MM.1S (cell line): ENCODE measurements at regions not wholly inside any gene's neighbourhood (a gene's known extent, or its start where the extent isn't known, plus 50 kb on each side); places are given as distances from the start of the nearest gene placed in this dataset.
"Not testable (repeated sequence)": the region's sequence is repeated elsewhere in the genome, so short reads cannot be mapped to it uniquely, and the experiment has no call there.

ENCODE experiments used
- DNase-seq: peaks from one replicate; pipeline ENCODE4 v3.0.0-alpha.2; 2015
- H2AFZ ChIP-seq: fragments of 300-600 bp; sonication (generic); 2 replicates; pipeline ENCODE4 v1.6.0; 2016; ENCODE audit warnings: antibody characterized with exemption, low read length
- H3F3A ChIP-seq: fragments of 300-600 bp; sonication (generic); 2 replicates; pipeline ENCODE4 v1.6.1; 2016; ENCODE audit warnings: mild to moderate bottlenecking, antibody characterized with exemption, low read length, moderate library complexity, mixed read lengths; ENCODE audit not compliant: insufficient read depth
- H3K27ac ChIP-seq: fragments of 300-600 bp; sonication (generic); 2 replicates; pipeline ENCODE4 v1.5.1; 2016; ENCODE audit warnings: mild to moderate bottlenecking, low read length
- H3K27me3 ChIP-seq: fragments of 300-600 bp; sonication (generic); replicated peaks from 2 replicates; pipeline ENCODE4 v1.6.0; 2016; ENCODE audit warnings: low read length; ENCODE audit not compliant: insufficient read depth
- H3K36me3 ChIP-seq: fragments of 300-600 bp; sonication (generic); replicated peaks from 2 replicates; pipeline ENCODE4 v1.6.1; 2016; ENCODE audit warnings: mild to moderate bottlenecking, low read length, mixed read lengths; ENCODE audit not compliant: insufficient read depth
- H3K4me1 ChIP-seq: fragments of 300-600 bp; sonication (generic); 2 replicates; pipeline ENCODE4 v1.6.1; 2016; ENCODE audit warnings: low read length, mixed read lengths
- H3K4me2 ChIP-seq: fragments of 300-600 bp; sonication (generic); 2 replicates; pipeline ENCODE4 v1.6.0; 2016; ENCODE audit warnings: low read depth, low read length
- H3K4me3 ChIP-seq: fragments of 300-600 bp; sonication (generic); 2 replicates; pipeline ENCODE4 v1.5.1; 2016; ENCODE audit warnings: low read length, mixed read lengths
- H3K79me2 ChIP-seq: fragments of 300-600 bp; sonication (generic); 2 replicates; pipeline ENCODE4 v1.6.1; 2016; ENCODE audit warnings: mixed run types, low read length, mixed read lengths
- H3K9ac ChIP-seq: fragments of 300-600 bp; sonication (generic); 2 replicates; pipeline ENCODE4 v1.6.1; 2016; ENCODE audit warnings: low read length, mixed read lengths
- H3K9me2 ChIP-seq: fragments of 300-600 bp; sonication (generic); replicated peaks from 2 replicates; pipeline ENCODE4 v1.6.1; 2016; ENCODE audit warnings: mild to moderate bottlenecking, low read length, mixed read lengths; ENCODE audit not compliant: insufficient read depth
- H3K9me3 ChIP-seq: fragments of 300-600 bp; sonication (generic); replicated peaks from 2 replicates; pipeline ENCODE4 v1.6.1; 2016; ENCODE audit warnings: mild to moderate bottlenecking, low read length, mixed read lengths; ENCODE audit not compliant: insufficient read depth
- H4K20me1 ChIP-seq: fragments of 300-600 bp; sonication (generic); 2 replicates; pipeline ENCODE4 v1.6.1; 2016; ENCODE audit warnings: mild to moderate bottlenecking, low read length, moderate library complexity, mixed read lengths; ENCODE audit not compliant: insufficient read depth
- CTCF ChIP-seq: fragments of 300-600 bp; sonication (generic); IDR thresholded peaks from 2 replicates; pipeline ENCODE4 v1.5.1; 2016; ENCODE audit warnings: antibody characterized with exemption, low read length, mixed read lengths
- EZH2 ChIP-seq: fragments of 300-600 bp; sonication (generic); optimal IDR thresholded peaks from 2 replicates; pipeline ENCODE3; 2017; ENCODE audit warnings: low read depth, mild to moderate bottlenecking, antibody characterized with exemption, low read length, mixed read lengths
- EZH2phosphoT487 ChIP-seq: fragments of 300-600 bp; sonication (generic); IDR thresholded peaks from 2 replicates; pipeline ENCODE4 v1.6.1; 2018; ENCODE audit warnings: antibody characterized with exemption, low read length

GRCh38 chr18:49690312-49690711 is 123.0 kb downstream of the ACAA2 start:
- H4K20me1 ChIP-seq, result no peaks in the 10 kb centered on the region
- H3K9me2 ChIP-seq, result no peaks in the 10 kb centered on the region
- no peaks in the 10 kb centered on the region for H3F3A ChIP-seq
- no peak overlapping the region for H2AFZ ChIP-seq
- no peaks in the 10 kb centered on the region for H3K36me3 ChIP-seq
- no peaks in the 10 kb centered on the region for H3K9me3 ChIP-seq
- no peak overlapping the region for H3K27ac ChIP-seq
- no peaks in the 10 kb centered on the region for H3K79me2 ChIP-seq
- no peak for TF ChIP-seq EZH2phosphoT487
- no peak for TF ChIP-seq EZH2
- no peak for TF ChIP-seq CTCF
- no peak for DNase-seq
- H3K4me3 ChIP-seq, result no peak overlapping the region
- no peaks in the 10 kb centered on the region for H3K4me1 ChIP-seq
- no peaks in the 10 kb centered on the region for H3K27me3 ChIP-seq
- no peak overlapping the region for H3K4me2 ChIP-seq
- no peak overlapping the region for H3K9ac ChIP-seq

DNA sequence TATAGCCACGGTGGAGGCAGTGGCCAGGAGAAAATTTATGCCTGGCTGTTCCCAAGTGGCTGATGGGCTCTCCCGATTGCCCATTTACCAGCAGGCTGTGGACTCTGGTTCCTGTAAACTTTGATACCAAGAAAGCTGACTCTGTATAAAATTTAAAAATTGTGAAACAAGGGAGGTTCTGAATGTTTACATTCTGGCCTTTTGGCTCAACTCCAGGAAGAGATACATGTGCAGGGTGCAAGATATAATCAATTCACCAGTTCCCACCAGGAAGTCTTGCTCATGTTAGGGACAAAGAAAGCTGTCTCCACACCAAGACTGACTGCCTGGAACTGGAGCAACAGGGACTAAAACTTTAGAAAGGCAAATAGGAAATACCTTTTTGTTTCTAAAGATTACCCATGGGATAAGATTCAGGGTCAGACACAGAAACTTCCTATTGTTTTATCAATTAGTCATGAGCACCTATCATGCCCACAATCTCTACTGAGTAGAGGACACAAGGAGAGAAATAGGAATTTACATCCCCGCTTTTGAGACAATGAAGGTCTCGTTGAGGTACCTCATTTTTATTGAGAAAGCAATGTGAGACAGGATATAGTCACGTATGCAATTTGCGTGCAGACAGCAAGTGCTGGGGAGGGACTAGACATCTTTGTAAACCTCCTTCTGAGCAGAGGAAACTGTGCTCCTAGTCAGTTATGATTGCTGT is 123.5 kb downstream of the LIPG start:
- Histone ChIP-seq H3K4me2 (no peak overlapping the region), H3K9me2 (no peaks in the 10 kb centered on the region), H3K4me1 (no peaks in the 10 kb centered on the region), H4K20me1 (no peaks in the 10 kb centered on the region), H3K27ac (no peak overlapping the region), H3F3A (no peaks in the 10 kb centered on the region), H3K27me3 (no peaks in the 10 kb centered on the region), H3K9me3 (no peaks in the 10 kb centered on the region), H3K9ac (no peak overlapping the region), H3K79me2 (no peaks in the 10 kb centered on the region), H3K4me3 (no peak overlapping the region), H2AFZ (no peak overlapping the region), H3K36me3 (no peaks in the 10 kb centered on the region)
- no peak for DNase-seq
- TF ChIP-seq EZH2, result no peak
- TF ChIP-seq CTCF, result no peak
- no peak for TF ChIP-seq EZH2phosphoT487

GRCh38 chr18:49682803-49683190 is 120.9 kb downstream of the LIPG start:
- H3K27me3 ChIP-seq, H3K36me3 ChIP-seq, H3K79me2 ChIP-seq, DNase-seq, H3K9me2 ChIP-seq, H2AFZ ChIP-seq, H3K4me2 ChIP-seq, H3K27ac ChIP-seq, H3K4me1 ChIP-seq, H3K9ac ChIP-seq, H3F3A ChIP-seq, H4K20me1 ChIP-seq, H3K4me3 ChIP-seq, H3K9me3 ChIP-seq: not testable (repeated sequence)

GRCh38 chr18:49682173-49682802 is 120.4 kb downstream of the LIPG start:
- Histone ChIP-seq H3K27me3 (no peaks in the 10 kb centered on the region), H3K9me3 (no peaks in the 10 kb centered on the region), H3K4me3 (no peak overlapping the region), H3K4me2 (no peak overlapping the region), H3K9ac (no peak overlapping the region), H3K4me1 (no peaks in the 10 kb centered on the region), H4K20me1 (no peaks in the 10 kb centered on the region), H3K36me3 (no peaks in the 10 kb centered on the region), H3K9me2 (no peaks in the 10 kb centered on the region), H3K79me2 (no peaks in the 10 kb centered on the region), H3F3A (no peaks in the 10 kb centered on the region), H3K27ac (no peak overlapping the region), H2AFZ (no peak overlapping the region)
- TF ChIP-seq CTCF, result no peak
- no peak for TF ChIP-seq EZH2phosphoT487
- no peak for TF ChIP-seq EZH2
- DNase-seq, result no peak
